Panc1 (cell line): ENCODE measurements at regions not wholly inside any gene's neighbourhood (a gene's known extent, or its start where the extent isn't known, plus 50 kb on each side); places are given as distances from the start of the nearest gene placed in this dataset.
A peak's percentile ranks its signal among the peaks of the same experiment; 100 is the strongest.

ENCODE experiments used
- ATAC-seq: fragments of 200-7000 bp; cut with Tn5 transposase; 2 replicates; pipeline ENCODE4 v1.9.1; 2020; ENCODE audit warnings: mild to moderate bottlenecking, moderate library complexity
- BruUV-seq: library from RNA; stranded (reverse); fragments of 400-500 nt; replicated peaks from 2 replicates; lab custom pipeline; 2021; lab: Mats Ljungman, UMichigan
- CTCF ChIA-PET: fragments of 300-600 bp; sonication (Branson Sonifier 250); formaldehyde crosslinking; loops from one replicate; lab custom pipeline; 2022; ENCODE audit warnings: antibody characterized with exemption; lab: Charles Lee
- POLR2A ChIA-PET: fragments of 300-600 bp; sonication (Branson Sonifier 250); formaldehyde crosslinking; loops from one replicate; lab custom pipeline; 2022; ENCODE audit warnings: antibody characterized with exemption; lab: Charles Lee
- DNase-seq: peaks from one replicate; pipeline ENCODE4 v3.0.0-alpha.2; 2010; ENCODE audit warnings: low read depth, low spot score
- H3K27ac ChIP-seq: 2 replicates; pipeline ENCODE4 v1.5.1; 2011; ENCODE audit warnings: mild to moderate bottlenecking, low read length, inconsistent platforms
- H3K27me3 ChIP-seq: fragments of 200-500 bp; sonication (Bioruptor generic); 2 replicates; pipeline ENCODE4 v1.6.0; 2014; ENCODE audit warnings: low read length, inconsistent platforms; ENCODE audit not compliant: control insufficient read depth, insufficient read depth
- H3K36me3 ChIP-seq: fragments of 200-500 bp; sonication (Bioruptor generic); 2 replicates; pipeline ENCODE4 v1.5.1; 2014; ENCODE audit warnings: inconsistent platforms, mild to moderate bottlenecking, low read length, moderate library complexity; ENCODE audit not compliant: control insufficient read depth, insufficient read depth
- H3K4me1 ChIP-seq: 2 replicates; pipeline ENCODE4 v1.5.1; 2011; ENCODE audit warnings: inconsistent platforms, mild to moderate bottlenecking, low read length, moderate library complexity; ENCODE audit not compliant: control insufficient read depth, insufficient read depth
- H3K4me3 ChIP-seq, 2 experiments: 2 replicates each; pipeline ENCODE4 v1.5.1; 2011 to 2012; ENCODE audit warnings: low read depth in 2 of 2, low read length in 2 of 2, mild to moderate bottlenecking in 2 of 2, inconsistent platforms in 1 of 2, moderate library complexity in 1 of 2
- H3K9me3 ChIP-seq: fragments of 200-500 bp; sonication (Bioruptor generic); 2 replicates; pipeline ENCODE4 v1.5.1; 2014; ENCODE audit warnings: low read depth, mild to moderate bottlenecking, inconsistent platforms, low read length, moderate library complexity; ENCODE audit not compliant: control insufficient read depth, insufficient read depth
- CTCF ChIP-seq: fragments of 450-650 bp; IDR thresholded peaks from 2 replicates; pipeline ENCODE4 v1.5.1; 2017; ENCODE audit warnings: mild to moderate bottlenecking
- POLR2AphosphoS5 ChIP-seq: IDR thresholded peaks from 2 replicates; pipeline ENCODE4 v1.6.1; 2012; ENCODE audit warnings: mild to moderate bottlenecking, low read depth, low read length, moderate library complexity
- REST ChIP-seq, 2 experiments: IDR thresholded peaks; 2 replicates each; pipeline ENCODE4 v1.6.1; 2011 to 2012; ENCODE audit warnings: low read depth in 2 of 2, control low read depth in 1 of 2, low read length in 1 of 2, mild to moderate bottlenecking in 1 of 2, moderate library complexity in 1 of 2; ENCODE audit not compliant: insufficient read depth in 1 of 2
- SIN3A ChIP-seq: IDR thresholded peaks from 2 replicates; pipeline ENCODE4 v1.6.1; 2012; ENCODE audit warnings: low read depth, mild to moderate bottlenecking, low read length, moderate library complexity, borderline replicate concordance; ENCODE audit not compliant: insufficient read depth
- TCF7L2 ChIP-seq: IDR thresholded peaks from 2 replicates; pipeline ENCODE4 v1.6.1; 2011; ENCODE audit warnings: mild to moderate bottlenecking, low read depth, low read length, inconsistent platforms
- in situ Hi-C: cut with HindIII; loops from 2 replicates; pipeline ENCODE4 v1.10.0; 2016; ENCODE audit warnings: low sequenced_read_pairs, low pct_unique_long_range_greater_than_20kb
- intact Hi-C: fragments of 100-400 bp; cut with micrococcal nuclease; formaldehyde crosslinking; loops from one replicate; pipeline ENCODE4 v1.10.0; 2022; ENCODE audit not compliant: unreplicated experiment

GRCh38 chr10:118977835-118978234 is 51.7 kb upstream of the NANOS1 start:
- no peaks in the 10 kb centered on the region for H3K27me3 ChIP-seq
- peaks cover 6% of the 10 kb centered on the region; the same call in 1 of the 2 replicates for H3K9me3 ChIP-seq
- BruUV-seq = no TSS peak
- DNase-seq (no peak), ATAC-seq (peak; percentile 42; the same call in 1 of the 2 replicates)
- in situ Hi-C loops = no loop called here
- H3K36me3 ChIP-seq = no peaks in the 10 kb centered on the region
- ChIA-PET POLR2A (no interaction called here), CTCF (interaction anchor here (0.5 kb wide), 1 partner anchor 18 kb away, joined by 5 read pairs; no protein-coding TSS in a partner anchor)
- no peak overlapping the region for H3K27ac ChIP-seq
- TF ChIP-seq CTCF (no peak), SIN3A (no peak), POLR2AphosphoS5 (no peak), TCF7L2 (no peak), REST (IDR thresholded peaks at IDR 0.05; ENCODE audit: insufficient read depth in 1 of 2, low read depth in 2 of 2, low read length in 1 of 2) (no peak)
- intact Hi-C loops = no loop called here
- H3K4me3 ChIP-seq = no peak overlapping the region
- H3K4me1 ChIP-seq = no peaks in the 10 kb centered on the region

GRCh38 chr10:118978316-118978997 is 51.1 kb upstream of the NANOS1 start:
- ChIA-PET POLR2A (no interaction called here), CTCF (interaction anchor here (0.5 kb wide), 1 partner anchor 18 kb away, joined by 5 read pairs; no protein-coding TSS in a partner anchor)

More at GRCh38 chr10:118978316-118978997, 51.1 kb upstream of the NANOS1 start:
- ATAC-seq (no peak), DNase-seq (no peak)
- in situ Hi-C loops = no loop called here
- peaks cover 6% of the 10 kb centered on the region; the same call in 1 of the 2 replicates for H3K9me3 ChIP-seq
- TF ChIP-seq TCF7L2 (no peak), SIN3A (no peak), POLR2AphosphoS5 (no peak), REST (IDR thresholded peaks at IDR 0.05; ENCODE audit: insufficient read depth in 1 of 2, low read depth in 2 of 2, low read length in 1 of 2) (no peak), CTCF (no peak)
- intact Hi-C loops = no loop called here
- no peaks in the 10 kb centered on the region for H3K36me3 ChIP-seq
- peaks cover 5% of the 10 kb centered on the region; the same call in 1 of the 2 replicates for H3K4me1 ChIP-seq
- no peaks in the 10 kb centered on the region for H3K27me3 ChIP-seq
- H3K4me3 ChIP-seq = no peak overlapping the region
- no TSS peak for BruUV-seq
- no peak overlapping the region for H3K27ac ChIP-seq
